HG03064 (cell line): ENCODE measurements at regions not wholly inside any gene's neighbourhood (a gene's known extent, or its start where the extent isn't known, plus 50 kb on each side); places are given as distances from the start of the nearest gene placed in this dataset.
"Not testable (repeated sequence)": the region's sequence is repeated elsewhere in the genome, so short reads cannot be mapped to it uniquely, and the experiment has no call there.

Source experiments
- ATAC-seq: cut with Tn5 transposase; IDR thresholded peaks from one replicate; pipeline ENCODE4 v1.9.1; 2021; ENCODE audit warnings: low read depth; ENCODE audit not compliant: unreplicated experiment

DNA sequence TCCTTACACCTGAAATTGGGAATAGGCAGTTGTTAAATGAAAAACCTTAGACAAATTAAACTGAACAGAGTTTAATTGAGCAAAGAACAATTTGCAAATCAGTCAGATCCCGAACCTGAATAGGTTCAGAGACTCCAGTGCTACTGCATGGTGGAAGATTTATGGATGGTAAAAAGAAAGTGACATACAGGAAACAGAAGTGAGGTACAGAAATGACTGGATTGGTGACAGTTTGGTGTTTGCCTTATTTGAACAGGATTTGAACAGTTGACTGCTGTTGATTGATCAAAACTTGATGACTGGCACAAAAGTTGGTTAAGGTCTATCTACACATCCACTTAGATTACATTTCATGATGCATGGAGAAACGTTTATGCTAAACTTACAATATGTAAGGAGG lies 248.8 kb downstream of the HNMT start:
- no peak for ATAC-seq

- no peak for ATAC-seq
These were observed 249.4 kb downstream of the HNMT start for GRCh38 chr2:138213624-138214023.

GRCh38 chr2:138215958-138216357 lies 251.7 kb downstream of the HNMT start:
- no peak for ATAC-seq

GRCh38 chr2:138217975-138218374 lies 253.7 kb downstream of the HNMT start:
- ATAC-seq: no peak

GRCh38 chr2:138218397-138218796 lies 254.1 kb downstream of the HNMT start:
- no peak for ATAC-seq

DNA sequence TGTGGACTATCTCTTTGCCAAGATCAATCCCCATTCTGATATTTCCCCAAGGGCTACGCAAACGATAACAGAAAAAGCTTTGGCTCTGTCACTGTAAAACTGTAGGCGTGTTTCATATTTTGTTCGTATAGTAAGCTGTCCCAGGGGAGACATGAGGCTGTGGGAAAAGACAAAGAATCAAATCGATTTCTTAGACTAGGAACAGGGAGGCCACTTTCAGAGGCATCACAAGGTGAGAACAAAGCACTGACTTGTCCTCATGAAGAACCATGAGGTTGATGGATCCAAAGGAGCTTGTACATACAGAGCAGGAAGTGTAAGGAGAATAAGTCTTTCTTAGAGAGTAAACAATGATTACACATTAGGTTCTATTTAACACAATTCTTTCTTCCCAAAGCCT lies 255.7 kb downstream of the HNMT start:
- no peak for ATAC-seq

DNA sequence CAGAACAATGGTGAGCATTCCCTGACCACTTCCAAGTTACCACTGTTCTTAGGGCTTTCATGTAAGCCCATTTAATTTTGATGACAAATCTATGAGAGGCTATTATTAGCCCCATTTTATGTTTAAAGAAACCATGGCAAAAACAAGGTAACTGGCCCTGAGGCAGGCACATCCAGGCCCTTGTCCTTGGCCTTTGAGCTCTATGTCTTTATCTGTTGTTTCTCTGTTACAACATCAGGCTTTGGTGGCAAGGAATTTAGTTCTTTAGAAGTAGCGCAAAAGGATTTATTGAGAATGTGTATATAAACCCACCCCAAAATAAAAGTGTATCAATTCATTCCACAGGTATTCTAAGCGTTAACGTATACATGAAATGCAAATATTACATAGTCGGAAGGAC lies 257.1 kb downstream of the HNMT start:
- ATAC-seq: no peak

- no peak for ATAC-seq
These were observed 259.0 kb downstream of the HNMT start for GRCh38 chr2:138223319-138223718.

DNA sequence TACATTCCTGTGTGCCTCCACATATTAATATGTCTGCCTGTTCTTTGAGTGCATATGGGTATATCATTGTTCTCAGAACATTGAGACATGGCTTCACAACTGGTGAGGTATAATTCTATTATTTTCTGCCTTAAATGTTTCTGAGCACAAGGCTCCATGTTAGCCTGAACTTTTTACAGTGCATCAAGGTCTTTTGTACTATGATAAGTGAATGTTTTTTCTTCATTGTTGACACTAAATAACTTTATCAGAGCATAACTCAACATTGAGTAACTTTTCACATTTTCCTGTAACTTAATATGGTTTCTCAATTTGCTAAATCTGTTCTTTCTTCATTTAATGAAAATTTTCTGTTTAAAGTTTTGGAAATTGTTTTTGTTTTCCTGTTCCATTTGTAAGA lies 262.9 kb downstream of the HNMT start:
- no peak for ATAC-seq

DNA sequence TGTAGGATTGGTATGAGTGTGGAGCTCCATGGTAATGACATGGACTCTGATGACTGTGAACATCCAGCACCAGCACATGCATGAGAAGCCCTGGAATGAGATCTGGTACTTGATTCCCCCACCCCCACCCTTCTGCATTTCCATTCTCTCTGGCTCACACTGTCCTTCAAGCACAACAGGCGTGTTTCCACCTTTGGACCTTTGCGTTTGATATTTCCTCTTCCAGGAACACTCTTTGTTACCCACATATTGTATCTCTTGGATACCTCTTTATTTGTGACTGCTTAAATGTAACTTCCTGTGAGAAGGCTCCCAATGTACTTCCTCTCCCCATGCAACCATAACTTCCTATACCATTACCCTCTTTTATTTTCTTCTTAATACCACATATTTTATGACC lies 263.8 kb downstream of the HNMT start:
- no peak for ATAC-seq

- no peak for ATAC-seq
These were observed 267.3 kb upstream of the SPOPL start for GRCh38 chr2:138234265-138234664.

- no peak for ATAC-seq
These were observed 266.5 kb upstream of the SPOPL start for GRCh38 chr2:138235041-138235440.

DNA sequence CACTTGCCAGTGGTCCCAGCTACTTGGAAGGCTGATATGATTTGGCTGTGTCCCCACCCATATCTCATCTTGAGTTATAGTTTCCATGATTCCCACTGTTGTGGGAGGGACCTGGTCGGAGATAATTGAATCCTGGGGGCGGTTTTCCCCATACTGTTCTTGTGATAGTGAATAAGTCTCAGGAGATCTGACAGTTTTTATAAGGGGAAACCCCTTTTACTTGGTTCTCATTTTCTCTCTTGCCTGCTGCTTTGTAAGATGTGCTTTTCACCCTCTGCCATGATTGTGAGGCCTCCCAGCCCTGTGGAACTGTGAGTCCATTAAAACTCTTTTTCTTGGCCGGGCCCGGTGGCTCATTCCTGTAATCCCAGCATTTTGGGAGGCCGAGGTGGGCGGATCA lies 265.4 kb upstream of the SPOPL start:
- no peak for ATAC-seq

DNA sequence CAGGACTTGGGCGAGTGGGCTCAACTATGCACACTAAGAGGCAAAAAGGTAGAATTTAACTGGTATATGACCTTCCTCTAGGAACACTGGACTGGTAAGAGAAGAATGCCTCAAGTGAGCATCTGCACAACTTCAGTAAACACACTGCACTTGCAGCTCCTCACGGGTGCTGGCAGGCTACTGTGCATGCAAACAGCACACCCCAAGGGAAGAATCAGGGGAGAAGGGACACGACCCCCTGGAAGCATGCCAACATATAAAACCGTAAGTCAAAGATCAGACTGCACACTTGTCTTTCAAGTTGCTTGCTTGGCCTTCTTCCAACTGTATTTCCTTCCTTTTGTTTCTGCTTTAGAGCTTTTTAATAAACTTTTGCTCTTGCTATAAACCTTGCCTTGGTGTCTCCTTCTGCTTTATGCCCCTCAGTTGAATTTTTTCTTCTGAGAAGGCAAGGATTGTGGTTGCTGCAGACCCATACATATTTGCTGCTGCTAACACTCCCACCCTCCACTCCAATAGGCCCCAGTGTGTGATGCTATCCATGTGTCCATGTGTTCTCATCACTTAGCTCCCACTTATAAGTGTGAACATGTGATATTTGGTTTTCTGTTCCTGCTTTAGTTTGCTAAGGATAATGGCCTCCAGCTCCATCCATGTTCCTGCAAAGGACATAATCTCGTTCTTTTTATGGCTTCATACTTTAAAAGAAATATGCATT lies 263.7 kb upstream of the SPOPL start:
- ATAC-seq: no peak

DNA sequence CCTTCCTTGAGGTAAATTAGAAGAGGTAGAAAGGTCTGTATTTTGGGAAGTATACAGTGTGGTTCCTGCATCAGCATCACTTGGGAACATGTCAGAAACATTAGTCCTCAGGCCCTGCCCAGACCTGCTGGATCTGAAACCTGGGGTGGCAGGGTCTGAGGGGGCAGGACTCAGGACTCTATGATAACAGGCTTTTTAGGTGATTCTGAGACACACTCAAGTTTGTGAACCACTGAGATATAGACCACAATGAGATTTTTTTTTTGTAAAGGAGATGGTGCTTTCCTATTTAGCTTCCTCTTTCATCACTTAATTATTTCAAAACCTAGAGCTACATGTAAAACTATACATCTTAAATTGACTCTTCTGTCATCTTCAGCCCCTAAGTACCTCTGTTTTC lies 262.7 kb upstream of the SPOPL start:
- ATAC-seq: no peak

GRCh38 chr2:138239902-138240491 lies 261.6 kb upstream of the SPOPL start:
- no peak for ATAC-seq

DNA sequence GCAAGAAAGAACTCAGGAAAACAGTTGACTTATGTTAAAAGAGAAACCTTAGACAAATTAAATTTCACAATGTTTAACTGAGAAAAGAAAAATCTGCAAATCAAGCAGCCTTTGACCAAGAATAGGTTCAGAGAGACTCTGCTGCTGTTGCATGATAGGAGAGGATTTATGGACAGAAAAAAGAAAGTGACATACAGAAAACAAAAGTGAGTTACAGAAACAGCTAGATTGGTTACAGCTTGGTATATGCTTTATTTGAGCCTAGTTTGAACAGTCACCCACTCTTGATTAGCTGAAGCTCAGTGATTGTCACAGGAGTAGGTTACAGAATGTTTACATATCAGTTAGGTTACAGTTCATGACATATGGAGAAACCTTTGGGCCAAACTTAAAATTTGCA lies 258.2 kb upstream of the SPOPL start:
- no peak for ATAC-seq

DNA sequence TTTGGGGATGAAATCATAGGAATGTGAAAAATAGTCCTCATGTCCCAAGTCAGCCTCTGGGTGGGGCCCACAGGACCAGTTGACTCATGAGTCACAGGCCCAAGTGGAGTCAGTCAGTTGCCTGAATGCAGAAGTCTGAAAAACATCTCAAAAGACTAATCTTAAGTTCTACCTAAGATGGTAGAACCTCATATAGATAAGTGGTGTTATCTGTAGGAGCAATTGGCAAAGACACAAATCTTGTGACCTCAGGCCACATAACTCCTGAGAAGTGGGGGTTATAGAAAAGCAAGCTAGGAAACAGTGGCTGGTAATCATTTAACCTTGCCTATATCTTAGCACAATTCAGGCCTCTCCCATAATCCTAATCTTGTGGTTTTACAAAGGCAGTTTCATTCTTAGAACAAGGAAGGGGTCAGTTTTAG lies 257.1 kb upstream of the SPOPL start:
- ATAC-seq: no peak

DNA sequence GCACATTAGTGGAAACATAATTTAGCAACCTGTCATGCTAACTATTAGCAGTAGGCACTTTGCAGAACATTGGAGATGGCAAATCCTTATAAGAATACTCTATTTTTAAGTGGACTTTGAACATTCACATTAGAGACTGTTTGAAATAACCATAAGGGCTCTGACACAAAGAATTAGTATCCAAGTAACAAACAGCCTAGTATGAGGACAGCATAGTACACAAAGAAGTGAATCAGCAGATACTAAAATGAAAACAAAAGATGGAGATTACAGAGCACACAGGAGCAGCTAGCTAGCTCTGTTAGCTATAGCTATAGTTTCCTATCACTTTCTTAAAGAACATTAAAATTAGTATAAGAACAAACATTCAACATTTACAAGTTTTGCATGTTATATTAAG lies 256.3 kb upstream of the SPOPL start:
- no peak for ATAC-seq

GRCh38 chr2:138247302-138247701 lies 254.3 kb upstream of the SPOPL start:
- ATAC-seq: no peak

GRCh38 chr2:138249207-138249606 lies 252.4 kb upstream of the SPOPL start:
- no peak for ATAC-seq

- not testable (repeated sequence) for ATAC-seq
These were observed 250.7 kb upstream of the SPOPL start for GRCh38 chr2:138250843-138251320.
